NCI-H446 (cell line): ENCODE measurements at regions not wholly inside any gene's neighbourhood (a gene's known extent, or its start where the extent isn't known, plus 50 kb on each side); places are given as distances from the start of the nearest gene placed in this dataset.
A peak's percentile ranks its signal among the peaks of the same experiment; 100 is the strongest.

Experiments
- DNase-seq, 2 experiments: peaks; one replicate each; lab custom pipeline; 2025; lab: John Stamatoyannopoulos, UW

DNA sequence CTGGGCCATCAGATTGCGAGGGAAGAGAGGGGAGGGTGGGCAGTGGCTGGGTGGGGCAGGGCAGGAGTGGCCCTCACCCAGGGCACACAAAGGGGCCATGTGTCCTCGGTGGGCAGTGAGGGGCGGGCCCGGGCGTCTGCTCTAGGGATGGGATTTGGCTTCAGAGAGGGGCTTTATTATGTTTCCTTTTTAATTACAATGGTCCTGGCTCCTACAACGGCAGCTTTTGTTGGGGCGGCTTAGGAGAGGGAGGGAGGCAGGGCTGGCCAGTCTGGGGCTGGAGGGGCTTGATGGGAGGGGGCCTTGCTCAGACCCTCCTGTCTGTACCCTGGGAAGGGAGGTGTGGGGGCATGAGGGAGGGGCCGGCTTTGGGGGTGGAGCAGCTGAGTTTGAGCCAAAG, 102.8 kb upstream of the WNT4 start:
- no peak for DNase-seq

GRCh38 chr1:22246755-22247480, 104.0 kb upstream of the WNT4 start:
- no peak for DNase-seq

DNA sequence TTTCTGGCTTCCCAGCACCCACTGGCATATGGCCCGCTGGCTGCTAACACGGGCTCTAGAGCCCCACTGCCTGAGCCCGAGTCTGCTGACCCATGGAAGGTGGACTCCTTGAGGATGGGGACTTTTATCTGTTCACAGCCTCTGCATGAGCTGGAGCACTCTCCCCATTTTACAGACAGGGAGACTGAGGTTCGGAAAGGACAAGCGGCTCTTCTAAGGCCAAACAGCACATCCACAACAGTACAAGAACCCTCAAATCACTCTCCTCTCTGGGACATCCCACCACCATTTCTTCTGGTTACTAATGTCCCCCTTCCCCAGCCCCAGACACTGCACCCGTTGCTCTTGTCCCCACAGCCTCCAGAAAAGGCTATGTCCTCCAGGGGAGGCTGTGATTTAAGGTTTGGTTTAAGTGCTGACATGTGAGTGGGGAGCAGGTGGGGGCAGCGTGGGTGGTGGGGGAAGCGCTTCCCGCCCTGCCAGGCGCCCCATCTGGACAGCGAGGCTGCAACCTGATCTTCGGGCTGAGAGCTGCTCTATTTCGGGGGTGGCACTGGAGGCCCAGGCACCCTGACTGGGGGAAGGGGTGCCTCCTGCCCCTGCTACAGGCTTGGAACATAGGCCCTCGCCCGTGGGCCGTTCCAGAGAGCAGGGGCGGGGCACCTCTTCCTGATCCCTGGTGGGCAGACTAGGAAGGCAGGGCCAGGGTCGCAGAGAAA, 104.8 kb upstream of the WNT4 start:
- no peak for DNase-seq

DNA sequence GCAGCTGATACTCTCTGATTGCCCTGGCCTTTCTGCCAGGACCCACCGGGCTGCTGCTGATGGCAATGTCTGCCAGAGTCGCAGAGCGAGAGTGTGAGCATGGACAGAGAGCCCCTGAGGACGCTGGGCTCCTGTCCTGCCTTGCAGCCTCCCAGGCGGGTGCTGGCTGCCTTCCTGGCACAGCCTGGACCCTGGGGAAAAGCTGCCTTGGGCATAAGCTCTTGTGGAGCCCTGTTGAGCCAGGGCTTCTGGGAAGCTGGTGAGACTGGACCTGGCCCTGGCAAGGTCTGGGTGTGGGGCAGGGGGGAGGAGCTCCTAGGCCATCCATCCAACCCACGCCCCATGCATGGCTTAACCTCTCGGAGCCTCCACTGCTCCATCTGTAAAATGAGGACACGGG, 105.8 kb upstream of the WNT4 start:
- no peak for DNase-seq

GRCh38 chr1:22249928-22250680, 107.2 kb upstream of the WNT4 start:
- DNase-seq, result no peak

DNA sequence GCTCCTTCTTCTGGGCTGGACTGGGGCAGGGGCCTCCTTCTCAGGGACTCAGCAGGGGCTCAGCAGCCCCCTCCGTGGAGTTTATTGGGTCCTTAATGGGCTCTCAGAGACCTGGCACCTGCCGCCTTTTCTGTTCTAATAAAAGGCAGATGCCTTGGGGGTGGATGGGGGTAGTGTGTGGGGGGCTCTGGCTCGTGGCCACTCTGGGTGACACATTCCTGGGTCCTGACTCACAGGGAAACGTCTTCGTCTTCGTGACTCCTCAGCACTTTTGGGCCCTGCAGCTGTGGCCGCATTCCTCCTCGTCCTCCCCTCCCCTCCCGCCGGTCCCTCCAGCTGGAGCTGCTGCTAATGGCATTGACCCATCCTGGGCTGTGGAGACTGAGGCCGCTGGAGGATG, 107.8 kb upstream of the WNT4 start:
- DNase-seq, result no peak

DNA sequence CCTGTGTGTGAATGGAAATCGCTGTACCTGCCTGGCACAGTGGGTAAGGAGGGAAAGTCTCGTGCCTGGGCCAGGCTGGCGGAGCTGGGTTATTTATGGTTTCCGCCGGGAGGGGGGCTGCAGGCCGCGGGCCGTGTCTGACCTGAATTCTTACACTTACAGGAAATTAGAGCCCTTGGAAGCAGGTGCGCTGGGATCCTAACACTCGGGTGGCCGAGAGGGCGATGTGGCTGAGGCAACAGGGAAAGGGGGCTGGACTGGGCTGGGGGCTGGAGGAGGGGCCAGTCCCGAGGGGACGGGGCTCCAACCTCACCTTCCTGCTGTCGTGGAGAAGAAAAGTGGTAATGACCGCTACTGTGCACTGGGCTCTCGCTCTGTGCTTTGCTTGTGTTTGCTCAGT, 109.4 kb upstream of the WNT4 start:
- no peak for DNase-seq

- no peak for DNase-seq
Measured at GRCh38 chr1:22253012-22253790, 110.3 kb upstream of the WNT4 start.

- DNase-seq, result no peak
Measured at GRCh38 chr1:22254756-22255155, 111.9 kb upstream of the WNT4 start.

DNA sequence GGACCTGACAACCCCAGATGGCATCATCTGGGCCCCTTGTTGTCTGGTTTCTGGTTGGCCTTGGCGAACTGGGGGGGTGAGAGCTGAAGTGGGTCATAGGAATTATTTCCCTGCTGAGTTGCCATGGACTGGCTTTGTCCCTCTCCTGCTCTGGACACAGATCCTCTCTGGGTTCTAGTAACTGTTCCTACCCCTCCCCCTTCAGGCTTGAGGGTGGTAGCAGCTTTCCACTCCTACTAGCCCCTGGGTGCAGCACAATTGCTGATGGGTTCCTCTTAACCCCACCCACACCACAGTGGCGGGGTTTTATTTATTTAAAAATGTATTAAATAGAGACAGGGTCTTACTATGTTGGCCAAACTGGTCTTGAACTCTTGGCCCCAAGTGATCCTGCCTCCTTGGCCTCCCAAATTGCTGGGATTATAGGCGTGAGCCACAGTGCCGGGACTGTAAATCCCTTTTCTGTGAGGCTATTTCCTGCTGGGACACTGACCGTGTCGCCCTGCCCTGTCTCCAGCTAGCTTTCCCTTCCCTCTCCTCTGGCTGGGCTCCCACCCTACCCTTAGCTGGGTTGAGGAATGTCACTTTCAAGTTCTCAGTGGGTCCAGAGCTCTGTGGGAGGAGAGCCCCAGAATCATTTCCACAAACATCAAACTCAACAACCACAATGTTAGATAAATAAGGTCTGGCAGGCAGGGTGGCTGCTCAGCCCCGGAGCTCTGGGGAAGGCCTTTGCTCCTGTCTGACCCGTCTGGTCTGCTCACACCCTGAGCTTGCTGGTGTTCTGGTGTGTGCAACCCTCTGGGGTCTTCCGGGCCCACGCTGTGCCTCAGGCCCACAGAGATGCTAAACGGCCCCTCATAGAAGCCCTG, 112.7 kb upstream of the WNT4 start:
- no peak for DNase-seq

GRCh38 chr1:22256213-22256512, 113.3 kb upstream of the WNT4 start:
- no peak for DNase-seq

DNA sequence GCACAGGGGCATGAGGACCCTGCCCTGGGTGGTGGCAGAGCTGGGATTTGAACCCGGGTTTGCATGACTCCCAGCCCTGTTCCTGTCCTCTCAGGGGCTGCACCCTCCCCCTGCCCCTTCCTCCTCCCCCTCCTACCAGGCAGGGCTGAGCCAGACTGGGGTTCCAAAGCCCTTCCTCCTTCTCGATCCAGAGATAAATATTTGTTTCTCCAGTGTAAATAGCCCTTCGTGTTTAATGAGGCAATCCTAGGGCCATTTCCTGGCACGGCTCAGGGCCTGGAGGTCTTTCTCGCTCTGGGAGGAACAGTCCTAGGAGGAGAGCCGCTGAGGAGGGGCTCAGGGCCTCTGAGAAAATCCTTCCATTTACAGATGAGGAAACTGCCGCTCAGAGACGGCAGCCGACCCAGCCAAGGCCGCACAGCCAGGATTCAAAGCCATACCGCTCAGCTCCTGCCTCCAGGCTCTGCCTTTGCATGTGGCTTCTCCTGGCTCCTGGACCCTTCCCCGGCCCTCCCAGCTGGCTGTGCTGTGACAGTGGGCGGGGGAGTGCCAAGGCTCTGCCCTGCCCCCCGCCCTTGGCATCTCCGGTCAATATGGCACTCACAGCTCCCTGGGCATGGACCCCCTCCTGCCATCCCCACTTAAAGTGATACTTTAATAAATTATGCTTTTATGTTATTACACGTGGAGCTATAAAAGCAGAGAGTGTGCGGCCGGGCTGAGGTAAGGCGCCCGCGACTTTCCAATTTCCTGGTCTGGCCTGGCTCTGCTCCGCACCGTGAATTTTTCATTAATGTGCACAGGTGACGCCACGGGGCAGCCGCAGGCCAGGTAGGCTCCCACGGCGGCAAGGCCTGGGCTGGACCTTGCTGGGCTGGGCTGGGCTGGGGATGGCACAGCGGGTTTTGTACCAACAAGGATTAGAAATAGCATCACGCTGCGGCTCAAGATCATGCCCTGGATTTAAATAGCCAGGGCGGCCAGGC, 114.7 kb upstream of the WNT4 start:
- DNase-seq, result no peak

GRCh38 chr1:22258698-22259097, 115.8 kb upstream of the WNT4 start:
- DNase-seq, result no peak

DNA sequence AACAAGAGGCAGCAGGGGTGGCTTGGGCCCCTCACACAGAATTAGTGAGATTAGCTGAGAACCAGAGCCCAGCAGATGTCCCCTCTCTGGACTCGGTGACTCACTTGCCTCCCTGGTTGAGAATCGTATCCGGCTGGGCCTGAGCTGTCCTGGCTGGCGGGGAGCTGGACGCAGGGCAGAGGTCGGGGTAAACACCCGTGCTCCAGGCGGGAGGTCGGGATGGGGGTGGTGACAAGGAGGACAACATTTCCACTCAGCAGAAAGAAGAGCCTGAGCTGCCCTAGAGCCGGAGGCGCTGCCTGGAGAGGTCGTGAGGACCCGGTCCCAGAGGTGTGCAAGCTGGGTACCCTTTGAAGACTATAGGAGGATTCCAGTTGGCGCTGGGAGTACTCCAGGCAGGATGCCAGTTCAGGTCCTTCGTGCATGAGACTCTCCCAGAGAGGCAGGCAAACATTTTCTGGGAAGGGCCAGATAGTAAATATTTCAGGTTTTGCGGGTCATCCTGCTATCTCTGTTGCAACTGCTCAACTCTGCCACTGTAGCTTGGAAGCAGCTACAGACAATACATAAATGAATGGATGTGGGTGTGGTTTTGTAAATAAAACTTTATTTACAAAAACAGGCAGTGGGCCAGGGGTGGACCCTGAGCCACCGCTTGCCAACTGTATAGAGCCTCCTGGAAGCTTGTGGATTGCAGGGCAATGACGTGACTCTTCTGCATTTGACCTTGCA, 116.8 kb upstream of the WNT4 start:
- peak in 1 of 2 experiments; percentile 33 for DNase-seq

DNA sequence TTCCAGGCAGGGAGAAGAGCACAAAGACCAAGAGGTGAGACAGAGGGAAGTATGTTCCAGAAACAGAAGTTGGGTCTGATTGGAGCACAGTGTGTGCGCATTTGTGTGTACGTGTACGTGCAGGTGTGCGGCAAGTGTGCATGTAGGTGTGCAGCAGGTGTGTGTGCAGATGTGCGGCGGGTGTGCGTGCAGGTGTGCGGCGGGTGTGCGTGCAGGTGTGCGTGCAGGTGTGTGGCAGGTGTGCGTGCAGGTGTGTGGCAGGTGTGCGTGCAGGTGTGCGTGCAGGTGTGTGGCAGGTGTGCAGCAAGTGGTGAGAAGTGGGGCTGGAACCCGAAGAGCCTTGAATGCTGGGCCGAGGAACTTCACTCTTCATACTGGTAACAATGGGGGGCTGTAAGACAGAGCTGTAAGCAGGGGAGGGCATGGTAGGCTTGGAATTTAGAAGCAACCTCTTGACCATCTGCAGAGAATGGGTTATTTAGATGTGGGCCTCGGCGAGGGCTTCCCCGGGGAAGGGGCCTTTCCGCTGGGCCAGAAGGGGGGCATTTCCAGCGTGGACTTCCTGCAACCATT, 118.0 kb upstream of the WNT4 start:
- DNase-seq, result no peak

DNA sequence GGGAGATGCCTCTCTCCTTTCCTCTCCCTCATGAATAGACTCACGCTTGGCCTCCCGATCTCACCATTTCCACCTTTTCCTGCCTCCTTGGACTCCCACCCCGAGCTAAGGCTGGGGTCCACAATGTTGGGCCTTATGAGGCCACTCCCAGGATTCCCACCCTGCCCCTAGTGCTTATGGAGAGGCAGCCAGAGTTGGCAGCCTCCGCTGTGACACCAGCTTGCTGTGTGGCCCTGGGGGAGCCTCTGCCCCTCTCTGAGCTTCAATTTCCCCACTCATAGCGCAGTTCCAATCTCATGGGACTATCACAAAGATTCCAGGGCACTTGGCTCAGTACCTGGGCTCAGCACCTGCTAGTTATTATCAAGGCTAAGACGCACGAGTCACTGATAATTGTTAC, 118.7 kb upstream of the WNT4 start:
- DNase-seq, result no peak

GRCh38 chr1:22262583-22262982, 119.7 kb upstream of the WNT4 start:
- no peak for DNase-seq

DNA sequence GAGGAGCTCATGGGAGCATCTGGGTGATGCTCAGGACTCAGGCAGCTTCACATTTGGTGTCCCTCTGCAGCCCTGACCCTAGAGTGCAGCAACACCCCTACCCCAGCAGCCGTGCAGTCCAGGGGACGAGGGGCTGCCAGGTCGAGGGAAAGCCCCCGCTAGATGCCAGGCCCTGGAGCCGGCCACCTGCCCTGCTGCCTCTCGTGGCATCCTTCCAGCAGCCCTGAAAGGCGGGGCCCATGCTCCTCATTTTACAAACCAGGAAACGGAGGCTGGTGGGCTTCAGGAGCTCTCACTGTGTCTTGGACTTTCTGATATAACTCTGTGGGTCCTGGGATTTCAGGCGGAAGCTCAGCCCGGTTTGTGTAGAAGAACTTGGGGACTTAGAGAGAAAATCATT, 120.5 kb upstream of the WNT4 start:
- no peak for DNase-seq
